Renal cortical epithelial cell (primary cell): ENCODE measurements at regions not wholly inside any gene's neighbourhood (a gene's known extent, or its start where the extent isn't known, plus 50 kb on each side); places are given as distances from the start of the nearest gene placed in this dataset.
"Not testable (repeated sequence)": the region's sequence is repeated elsewhere in the genome, so short reads cannot be mapped to it uniquely, and the experiment has no call there.

Experiments used
- DNase-seq: peaks from one replicate; pipeline ENCODE4 v3.0.0-alpha.2; 2011; ENCODE audit warnings: low read depth

DNA sequence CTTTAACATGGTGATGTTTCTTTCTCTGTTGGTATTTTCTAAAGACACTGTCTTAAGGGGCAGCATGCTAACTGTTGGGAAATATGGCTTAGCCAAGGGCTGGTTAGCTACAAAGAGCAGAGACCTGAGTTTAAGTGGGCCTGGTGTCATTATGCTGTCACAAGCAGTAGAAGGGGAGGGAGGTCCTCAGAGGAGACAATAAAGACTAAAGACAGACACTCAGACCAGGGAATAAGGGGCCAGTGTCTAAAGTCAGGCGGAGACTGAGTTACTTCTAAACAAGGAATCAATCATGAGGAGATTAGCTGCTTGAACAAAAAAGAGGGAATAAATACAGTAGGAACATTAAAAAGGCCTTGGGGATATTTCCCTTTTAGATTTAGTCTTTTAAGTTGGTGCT is 142.7 kb upstream of the DPPA4 start:
- no peak for DNase-seq

DNA sequence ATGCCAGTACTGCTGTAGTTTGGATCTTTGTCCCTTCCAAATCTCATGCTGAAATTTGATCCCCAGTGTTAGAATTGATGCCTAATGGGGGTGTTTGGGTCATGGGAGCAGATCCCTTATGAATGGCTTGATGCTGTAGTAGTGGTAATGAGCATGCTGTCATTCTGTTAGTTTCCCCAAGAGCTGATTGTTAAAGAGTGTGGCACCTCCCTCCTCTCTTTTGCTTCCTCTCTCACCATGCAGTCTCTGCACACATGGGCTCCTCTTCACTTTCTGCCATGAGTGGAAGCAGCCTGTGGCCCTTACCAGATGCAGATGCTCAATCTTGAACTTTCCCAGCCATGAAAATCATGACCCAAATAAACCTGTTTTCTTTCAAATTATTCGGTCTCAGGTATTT is 141.3 kb upstream of the DPPA4 start:
- DNase-seq, result no peak

DNA sequence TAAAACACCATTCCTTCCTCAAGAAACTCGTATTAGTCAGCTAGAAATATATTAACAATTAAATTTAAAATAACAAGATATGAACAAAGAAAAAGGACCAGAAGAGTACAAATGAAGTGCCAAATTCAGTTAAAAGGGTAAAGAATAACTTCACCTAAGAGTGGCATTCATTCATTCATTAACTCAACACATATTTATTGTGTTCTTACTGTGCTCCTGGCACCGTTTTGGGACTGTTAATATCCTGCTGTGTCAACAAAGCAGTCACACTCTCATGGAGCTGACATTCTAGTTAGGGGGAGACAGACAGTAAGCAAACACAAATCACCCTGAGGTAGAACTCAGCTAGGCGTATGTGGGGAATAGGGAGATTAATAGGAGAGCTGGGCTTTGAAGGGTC is 123.6 kb upstream of the DPPA4 start:
- peak; percentile 26 for DNase-seq

DNA sequence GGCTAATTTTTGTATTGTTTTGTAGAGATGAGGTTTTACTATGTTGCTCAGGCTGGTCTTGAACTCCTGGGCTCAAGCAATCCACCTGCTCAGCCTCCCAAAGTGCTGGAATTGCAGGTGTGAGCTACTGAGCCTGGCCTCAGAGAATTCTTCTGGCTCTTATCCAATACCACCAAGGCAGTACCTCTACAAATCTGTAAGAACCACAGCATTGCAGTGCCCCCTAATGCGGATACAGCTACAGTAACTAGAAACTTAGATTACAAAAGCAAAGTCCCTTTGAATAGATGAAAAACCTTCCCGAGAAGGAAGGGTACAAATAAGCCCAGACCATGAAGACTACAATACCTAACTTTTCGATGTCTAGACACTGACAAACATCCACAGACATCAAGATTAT is 107.9 kb upstream of the DPPA4 start:
- DNase-seq, result no peak

DNA sequence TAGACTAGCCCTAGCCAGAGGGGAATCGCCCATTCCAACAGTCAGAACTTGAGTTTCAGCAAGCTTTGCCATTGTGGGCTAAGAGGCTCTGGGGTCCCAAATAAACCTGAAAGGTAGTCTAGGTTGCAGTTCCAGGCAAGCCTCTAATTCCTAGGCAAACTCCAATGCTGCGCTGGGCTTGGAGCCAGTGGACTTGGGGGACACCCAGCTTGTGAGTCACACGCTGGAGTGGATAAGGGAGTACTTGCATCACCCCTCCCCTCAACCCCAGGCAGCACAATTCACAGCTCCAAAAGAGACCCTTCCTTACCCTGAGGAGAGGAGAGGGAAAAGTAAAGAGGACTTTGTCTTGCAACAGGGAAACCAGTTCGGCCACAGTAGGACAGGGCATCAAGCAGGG is 105.2 kb upstream of the DPPA4 start:
- DNase-seq, result no peak

DNA sequence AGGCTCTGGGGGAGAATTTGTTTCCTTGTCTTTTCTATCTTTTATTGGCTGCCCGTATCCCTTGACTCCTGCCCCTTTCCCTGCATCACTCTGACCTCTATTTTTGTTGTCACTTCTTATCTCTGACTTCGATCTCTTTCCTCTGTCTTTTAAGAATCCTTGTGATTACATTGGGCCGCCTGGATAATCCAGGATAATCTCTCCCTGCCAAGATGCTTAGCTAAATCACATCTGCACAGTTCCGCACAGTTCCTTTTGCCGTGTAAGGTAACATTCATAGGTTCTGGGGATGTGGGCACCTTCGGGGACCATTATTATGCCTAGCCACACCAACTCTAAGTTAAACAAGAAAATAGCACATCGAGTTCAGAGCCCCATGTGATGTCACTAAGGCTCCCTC is 103.0 kb upstream of the DPPA4 start:
- no peak for DNase-seq

DNA sequence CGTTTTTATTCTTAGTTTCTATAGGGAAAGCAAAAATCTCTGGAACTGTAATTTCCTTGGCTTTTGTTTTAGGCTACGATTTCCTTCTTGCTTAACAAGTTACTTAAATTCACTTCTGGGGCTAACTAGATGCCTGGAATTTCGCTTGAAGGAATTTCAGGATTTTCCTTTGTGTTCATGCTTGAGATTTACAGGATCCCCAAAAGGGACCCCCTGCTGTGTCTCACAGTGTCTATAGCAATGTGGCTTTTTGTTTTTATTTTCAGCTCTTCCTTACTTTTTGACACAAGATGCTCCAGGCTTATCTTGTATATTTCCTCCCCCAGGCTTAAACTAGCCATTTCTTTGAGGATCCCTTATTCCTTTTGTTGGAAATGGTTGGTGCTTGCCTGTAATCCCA is 95.5 kb upstream of the DPPA4 start:
- DNase-seq, result no peak

DNA sequence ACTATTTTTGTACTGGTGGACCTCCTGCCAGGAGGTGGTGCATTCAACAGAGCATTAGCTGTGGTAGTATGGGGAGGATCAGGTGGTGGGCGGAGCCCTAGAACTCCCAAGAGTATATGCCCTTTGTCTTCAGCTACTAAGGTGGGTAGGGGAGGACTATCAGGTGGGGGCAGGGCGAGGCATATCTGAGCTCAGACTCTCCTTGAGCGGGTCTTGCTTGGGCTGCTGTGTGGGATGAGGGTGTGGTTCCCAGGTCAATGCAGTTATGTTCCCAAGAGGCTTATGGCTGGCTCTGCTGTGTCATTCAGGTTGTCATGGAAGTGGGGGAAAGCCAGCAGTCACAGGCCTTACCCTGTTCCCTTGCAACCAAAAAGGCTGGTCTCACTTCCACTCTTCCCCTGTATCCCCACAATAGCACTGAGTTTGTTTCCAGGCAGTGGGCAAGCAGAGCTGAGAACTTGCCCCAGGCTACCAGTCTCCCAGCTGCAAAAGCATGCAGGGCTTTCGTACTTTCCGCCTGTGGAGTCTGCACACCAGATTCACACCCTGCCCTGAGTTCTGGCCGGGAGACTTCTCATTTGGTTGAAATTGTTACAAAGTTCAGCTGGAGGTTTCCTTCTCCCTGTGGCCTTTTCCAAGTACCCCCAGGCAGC is 93.7 kb upstream of the DPPA4 start:
- DNase-seq, result no peak

DNA sequence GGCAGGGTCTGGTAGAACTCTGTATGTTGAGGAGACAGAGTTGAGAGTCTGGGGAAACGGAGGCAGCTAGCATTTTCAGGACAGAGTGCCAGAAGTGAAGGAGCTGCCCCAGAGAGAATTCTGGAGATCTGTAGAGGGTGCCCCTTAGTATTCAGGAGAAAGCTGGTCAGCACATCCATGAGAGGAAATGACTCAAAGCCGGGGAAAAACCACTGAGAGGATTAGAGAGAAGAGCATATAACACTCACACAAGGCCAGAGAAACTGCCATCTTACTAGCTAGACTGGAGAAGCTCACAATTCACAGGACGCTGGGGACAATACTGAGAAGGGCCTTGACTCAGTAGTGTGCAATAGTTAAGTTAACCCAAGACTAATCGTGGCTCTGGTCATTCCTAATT is 75.7 kb upstream of the DPPA4 start:
- no peak for DNase-seq

DNA sequence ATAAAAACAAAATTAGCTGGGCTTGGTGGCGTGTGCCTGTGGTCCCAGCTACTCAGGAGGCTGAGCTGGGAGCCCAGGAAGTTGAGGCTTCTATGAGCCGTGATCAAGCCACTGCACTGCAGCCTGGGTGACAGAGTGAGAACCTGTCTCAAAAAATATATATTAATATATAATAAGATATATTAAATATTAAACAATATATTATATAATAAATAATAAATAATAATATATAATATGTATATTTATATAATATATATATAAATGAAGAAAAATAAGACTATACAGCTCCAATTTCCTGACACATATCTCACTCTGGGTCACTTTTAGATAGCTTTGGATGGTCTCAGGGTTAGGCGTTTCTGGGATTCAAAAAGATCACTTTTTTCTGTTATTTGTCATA is 74.2 kb upstream of the DPPA4 start:
- no peak for DNase-seq

DNA sequence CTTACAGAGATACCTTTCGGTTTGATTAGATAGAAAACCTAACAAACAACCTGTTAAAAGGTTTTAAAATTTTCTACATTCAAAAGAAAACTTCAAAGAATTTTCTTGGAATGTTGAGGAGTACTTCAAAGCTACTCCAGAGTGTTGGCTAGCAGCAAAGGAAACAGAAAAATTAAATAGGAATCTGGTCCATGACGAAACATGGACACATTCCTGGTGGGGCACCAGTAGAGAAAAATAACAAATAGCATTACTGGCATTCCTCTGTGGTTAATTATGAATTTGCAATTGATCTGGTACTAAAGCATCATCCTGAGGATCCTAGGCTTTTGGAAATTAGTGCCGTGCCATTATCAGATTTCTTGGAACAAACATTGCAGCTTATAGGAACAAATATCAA is 59.5 kb upstream of the DPPA4 start:
- peak; percentile 52 for DNase-seq

DNA sequence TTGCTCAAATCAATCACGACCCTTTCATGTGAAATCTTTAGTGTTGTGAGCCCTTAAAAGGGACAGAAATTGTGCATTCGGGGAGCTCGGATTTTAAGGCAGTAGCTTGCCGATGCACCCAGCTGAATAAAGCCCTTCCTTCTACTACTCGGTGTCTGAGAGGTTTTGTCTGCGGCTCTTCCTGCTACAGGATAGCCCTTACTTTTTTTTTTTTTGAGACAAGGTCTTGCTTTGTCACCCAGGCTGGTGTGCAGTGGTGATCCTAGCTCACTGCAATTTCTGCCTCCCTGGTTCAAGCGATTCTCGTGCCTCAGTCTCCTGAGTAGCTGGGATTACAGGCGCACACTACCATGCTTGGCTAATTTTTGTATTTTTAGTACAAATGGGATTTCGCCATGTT is 56.4 kb upstream of the DPPA4 start:
- not testable (repeated sequence) for DNase-seq

DNA sequence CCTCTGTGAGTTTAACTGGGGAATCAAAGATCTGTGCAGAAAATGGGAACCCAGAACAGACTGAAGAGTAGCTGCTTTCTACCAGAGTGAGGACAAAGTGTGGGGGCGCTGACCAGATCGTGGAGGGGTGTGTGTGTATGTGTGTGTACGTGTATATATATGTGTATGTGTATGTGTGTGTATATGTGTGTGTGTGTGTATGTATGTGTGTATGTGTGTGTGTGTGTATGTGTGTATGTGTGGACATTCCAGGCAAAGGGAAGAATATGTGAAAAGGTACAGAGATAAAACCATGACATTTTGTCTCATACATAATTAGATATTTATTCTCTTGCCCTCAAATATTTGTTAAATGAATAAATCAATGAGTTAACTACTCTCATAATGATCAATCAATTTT is 54.9 kb upstream of the DPPA4 start:
- no peak for DNase-seq

DNA sequence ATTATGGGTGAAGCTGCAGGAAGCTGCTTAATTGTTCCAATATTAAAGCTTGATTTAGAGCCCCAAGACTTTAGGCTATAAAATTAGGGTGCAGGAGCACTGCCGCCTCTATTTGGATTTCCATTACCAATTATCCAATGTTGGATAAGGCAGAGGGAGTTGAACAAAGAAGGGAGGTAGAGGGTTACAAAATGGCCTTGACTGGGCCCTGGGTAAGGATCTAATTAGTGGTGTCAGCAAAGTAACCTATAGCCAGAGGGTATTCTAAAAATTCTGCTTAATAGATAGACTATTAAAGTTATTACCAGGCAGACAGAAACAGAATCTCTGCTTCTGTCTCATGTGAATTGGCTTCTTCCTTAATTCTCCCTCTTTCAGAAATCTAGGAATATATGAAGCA is 50.3 kb upstream of the DPPA4 start:
- DNase-seq, result no peak

DNA sequence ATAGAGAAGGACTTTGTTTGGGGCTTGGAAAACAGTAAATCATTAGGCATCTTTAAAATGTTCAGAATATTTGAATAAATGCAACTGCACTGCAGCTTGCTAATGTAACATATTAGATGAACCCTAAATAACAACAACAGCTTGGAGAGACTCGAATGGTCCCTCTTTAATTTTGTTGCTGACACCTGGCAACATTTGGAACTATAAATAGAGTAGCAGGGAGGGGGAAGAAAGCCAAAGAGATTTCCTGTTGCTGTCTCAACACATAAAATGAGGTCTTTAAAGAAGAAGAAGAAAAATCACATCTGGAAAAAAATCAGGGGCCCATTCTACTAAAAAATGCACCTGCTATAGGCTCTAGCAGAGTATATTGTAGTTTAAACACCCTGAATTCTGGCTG is 49.9 kb upstream of the DPPA4 start:
- no peak for DNase-seq
